ENCODE measurements at regions not wholly inside any gene's neighbourhood (a gene's known extent, or its start where the extent isn't known, plus 50 kb on each side); places are given as distances from the start of the nearest gene placed in this dataset.

GRCh38 chr4:13298655-13299054 lies 185.5 kb downstream of the RAB28 start:
- no peak overlapping the region for H3K4me3 ChIP-seq (ENCODE audit: low read depth, low read length)
- TF ChIP-seq CTCF (IDR thresholded peaks at IDR 0.05; ENCODE audit: low read depth, low read length): no peak

GRCh38 chr4:13296986-13297385 lies 187.2 kb downstream of the RAB28 start:
- TF ChIP-seq CTCF (IDR thresholded peaks at IDR 0.05; ENCODE audit: low read depth, low read length): no peak

GRCh38 chr4:13294961-13295605 lies 189.1 kb downstream of the RAB28 start:
- no peak overlapping the region for H3K4me3 ChIP-seq (ENCODE audit: low read depth, low read length)
- no peak for TF ChIP-seq CTCF (IDR thresholded peaks at IDR 0.05; ENCODE audit: low read depth, low read length)

More at GRCh38 chr4:13296986-13297385, 187.2 kb downstream of the RAB28 start:
- H3K4me3 ChIP-seq (ENCODE audit: low read depth, low read length): no peak overlapping the region

GRCh38 chr4:13292372-13292771 lies 191.8 kb downstream of the RAB28 start:
- no peak for TF ChIP-seq CTCF (IDR thresholded peaks at IDR 0.05; ENCODE audit: low read depth, low read length)
- H3K4me3 ChIP-seq (ENCODE audit: low read depth, low read length): no peak overlapping the region

GRCh38 chr4:13289391-13289790 lies 194.7 kb downstream of the RAB28 start:
- TF ChIP-seq CTCF (IDR thresholded peaks at IDR 0.05; ENCODE audit: low read depth, low read length): no peak
- H3K4me3 ChIP-seq (ENCODE audit: low read depth, low read length): no peak overlapping the region

GRCh38 chr4:13285336-13285735 lies 198.8 kb downstream of the RAB28 start:
- no peak overlapping the region for H3K4me3 ChIP-seq (ENCODE audit: low read depth, low read length)
- no peak for TF ChIP-seq CTCF (IDR thresholded peaks at IDR 0.05; ENCODE audit: low read depth, low read length)

GRCh38 chr4:13284932-13285331 lies 199.2 kb downstream of the RAB28 start:
- no peak overlapping the region for H3K4me3 ChIP-seq (ENCODE audit: low read depth, low read length)
- no peak for TF ChIP-seq CTCF (IDR thresholded peaks at IDR 0.05; ENCODE audit: low read depth, low read length)
